Astrocyte (in vitro differentiated cells and primary cell): ENCODE measurements at regions not wholly inside any gene's neighbourhood (a gene's known extent, or its start where the extent isn't known, plus 50 kb on each side); places are given as distances from the start of the nearest gene placed in this dataset.

Source experiments
- CTCF ChIP-seq: IDR thresholded peaks from 2 replicates; pipeline ENCODE4 v1.5.1; 2011; ENCODE audit warnings: low read depth, mild to moderate bottlenecking, inconsistent platforms, low read length, moderate library complexity; ENCODE audit not compliant: insufficient read depth
- EZH2 ChIP-seq: IDR thresholded peaks from 2 replicates; pipeline ENCODE4 v1.6.1; 2012; ENCODE audit warnings: mild to moderate bottlenecking, low read length, inconsistent platforms; ENCODE audit not compliant: insufficient read depth

GRCh38 chr2:43007901-43008300 lies 215.5 kb upstream of the HAAO start:
- TF ChIP-seq EZH2: no peak
- TF ChIP-seq CTCF: no peak
